ENCODE measurements at regions not wholly inside any gene's neighbourhood (a gene's known extent, or its start where the extent isn't known, plus 50 kb on each side); places are given as distances from the start of the nearest gene placed in this dataset.

GRCh38 chr21:34270411-34270810, 93.4 kb upstream of the KCNE2 start:
- TF ChIP-seq ZC3H10 (CRISPR knock-in tag; IDR thresholded peaks at IDR 0.05) (no peak), ARNTL (CRISPR knock-in tag; IDR thresholded peaks at IDR 0.05; ENCODE audit: borderline replicate concordance, low read depth) (no peak), ZNF565 (CRISPR knock-in tag; conservative IDR thresholded peaks at IDR 0.05; ENCODE audit: low read depth) (no peak), ZFP3 (CRISPR knock-in tag; IDR thresholded peaks at IDR 0.05) (no peak), OSR1 (CRISPR knock-in tag; IDR thresholded peaks at IDR 0.05) (no peak), ZNF70 (CRISPR knock-in tag; IDR thresholded peaks at IDR 0.05) (no peak), BACH2 (CRISPR knock-in tag; IDR thresholded peaks at IDR 0.05; ENCODE audit: borderline replicate concordance) (no peak), CSDC2 (CRISPR knock-in tag; IDR thresholded peaks at IDR 0.05) (no peak), PATZ1 (CRISPR knock-in tag; IDR thresholded peaks at IDR 0.05; ENCODE audit: borderline replicate concordance) (no peak)
- TF ChIP-seq, protein P1, sequence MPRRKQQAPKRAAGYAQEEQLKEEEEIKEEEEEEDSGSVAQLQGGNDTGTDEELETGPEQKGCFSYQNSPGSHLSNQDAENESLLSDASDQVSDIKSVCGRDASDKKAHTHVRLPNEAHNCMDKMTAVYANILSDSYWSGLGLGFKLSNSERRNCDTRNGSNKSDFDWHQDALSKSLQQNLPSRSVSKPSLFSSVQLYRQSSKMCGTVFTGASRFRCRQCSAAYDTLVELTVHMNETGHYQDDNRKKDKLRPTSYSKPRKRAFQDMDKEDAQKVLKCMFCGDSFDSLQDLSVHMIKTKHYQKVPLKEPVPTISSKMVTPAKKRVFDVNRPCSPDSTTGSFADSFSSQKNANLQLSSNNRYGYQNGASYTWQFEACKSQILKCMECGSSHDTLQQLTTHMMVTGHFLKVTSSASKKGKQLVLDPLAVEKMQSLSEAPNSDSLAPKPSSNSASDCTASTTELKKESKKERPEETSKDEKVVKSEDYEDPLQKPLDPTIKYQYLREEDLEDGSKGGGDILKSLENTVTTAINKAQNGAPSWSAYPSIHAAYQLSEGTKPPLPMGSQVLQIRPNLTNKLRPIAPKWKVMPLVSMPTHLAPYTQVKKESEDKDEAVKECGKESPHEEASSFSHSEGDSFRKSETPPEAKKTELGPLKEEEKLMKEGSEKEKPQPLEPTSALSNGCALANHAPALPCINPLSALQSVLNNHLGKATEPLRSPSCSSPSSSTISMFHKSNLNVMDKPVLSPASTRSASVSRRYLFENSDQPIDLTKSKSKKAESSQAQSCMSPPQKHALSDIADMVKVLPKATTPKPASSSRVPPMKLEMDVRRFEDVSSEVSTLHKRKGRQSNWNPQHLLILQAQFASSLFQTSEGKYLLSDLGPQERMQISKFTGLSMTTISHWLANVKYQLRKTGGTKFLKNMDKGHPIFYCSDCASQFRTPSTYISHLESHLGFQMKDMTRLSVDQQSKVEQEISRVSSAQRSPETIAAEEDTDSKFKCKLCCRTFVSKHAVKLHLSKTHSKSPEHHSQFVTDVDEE (CRISPR knock-in tag; IDR thresholded peaks at IDR 0.05): no peak
- no peak for ATAC-seq

DNA sequence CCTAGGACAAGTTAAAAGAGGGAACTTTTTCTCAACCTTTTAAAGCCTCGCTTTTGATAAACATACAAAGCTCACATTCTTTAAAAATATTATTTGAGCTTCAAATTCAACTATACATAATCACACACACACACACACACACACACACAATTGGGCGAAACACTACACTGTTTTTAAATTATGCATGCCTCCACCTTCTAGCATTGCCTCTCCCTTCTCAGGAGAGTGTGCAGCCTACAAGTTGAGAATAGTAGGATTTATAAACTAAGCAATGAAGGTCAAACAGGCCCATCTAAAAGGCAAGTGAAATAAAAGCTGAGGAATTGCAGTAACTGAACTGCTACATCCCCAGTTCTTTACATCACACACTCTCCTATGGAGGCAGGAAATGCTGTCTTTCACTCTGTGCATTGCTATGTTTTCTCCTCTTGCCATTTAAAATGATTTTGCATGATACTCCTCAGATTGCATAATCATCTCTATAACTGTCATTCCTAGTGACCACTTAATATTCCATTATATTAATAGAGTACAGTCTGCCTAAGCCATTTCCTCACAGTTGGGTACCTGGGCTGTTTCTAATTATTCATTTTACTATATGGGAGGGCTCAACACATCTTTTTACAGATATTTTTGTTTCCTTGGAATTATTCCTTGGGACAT, 92.5 kb upstream of the KCNE2 start:
- TF ChIP-seq ESRRG (CRISPR knock-in tag; IDR thresholded peaks at IDR 0.05): no peak
- no peak for ATAC-seq

DNA sequence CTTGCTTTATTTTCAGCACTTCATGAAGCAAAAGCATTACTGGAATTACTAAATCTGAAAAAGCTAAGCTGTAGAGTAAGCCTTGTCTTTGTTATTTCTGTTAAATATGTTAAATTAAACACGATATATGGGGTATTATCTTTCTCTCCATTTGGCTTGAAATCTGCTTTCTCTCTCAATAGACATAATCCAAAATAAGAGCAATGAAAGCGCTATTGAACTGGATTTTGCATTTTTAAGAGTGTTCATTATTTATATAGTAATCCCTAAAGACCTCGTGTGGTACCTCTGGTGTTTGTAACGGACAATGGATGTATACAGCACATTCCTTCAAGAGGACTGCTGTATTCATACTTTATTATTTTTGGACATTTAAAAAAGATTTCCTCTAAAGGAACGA, 91.5 kb upstream of the KCNE2 start:
- TF ChIP-seq ARNTL (CRISPR knock-in tag; IDR thresholded peaks at IDR 0.05; ENCODE audit: borderline replicate concordance, low read depth) (no peak), BACH2 (CRISPR knock-in tag; IDR thresholded peaks at IDR 0.05; ENCODE audit: borderline replicate concordance) (no peak), SNAI2 (CRISPR knock-in tag; IDR thresholded peaks at IDR 0.05) (no peak), ZNF70 (CRISPR knock-in tag; IDR thresholded peaks at IDR 0.05) (no peak), TCF4 (CRISPR knock-in tag; IDR thresholded peaks at IDR 0.05; ENCODE audit: borderline replicate concordance) (no peak), PPARA (CRISPR knock-in tag; IDR thresholded peaks at IDR 0.05; ENCODE audit: borderline replicate concordance) (no peak), CSRNP3 (CRISPR knock-in tag; IDR thresholded peaks at IDR 0.05) (no peak), POU6F1 (CRISPR knock-in tag; IDR thresholded peaks at IDR 0.05; ENCODE audit: borderline replicate concordance, low read depth) (no peak), ZC3H10 (CRISPR knock-in tag; IDR thresholded peaks at IDR 0.05) (no peak), RARB (CRISPR knock-in tag; IDR thresholded peaks at IDR 0.05) (no peak), CSDC2 (CRISPR knock-in tag; IDR thresholded peaks at IDR 0.05) (no peak), ZFP30 (CRISPR knock-in tag; IDR thresholded peaks at IDR 0.05) (no peak), OSR1 (CRISPR knock-in tag; IDR thresholded peaks at IDR 0.05) (no peak), ZFP3 (CRISPR knock-in tag; IDR thresholded peaks at IDR 0.05) (no peak), ZNF565 (CRISPR knock-in tag; conservative IDR thresholded peaks at IDR 0.05; ENCODE audit: low read depth) (no peak)
- TF ChIP-seq, protein P1 (CRISPR knock-in tag; IDR thresholded peaks at IDR 0.05): no peak
- TF ChIP-seq, protein P2, sequence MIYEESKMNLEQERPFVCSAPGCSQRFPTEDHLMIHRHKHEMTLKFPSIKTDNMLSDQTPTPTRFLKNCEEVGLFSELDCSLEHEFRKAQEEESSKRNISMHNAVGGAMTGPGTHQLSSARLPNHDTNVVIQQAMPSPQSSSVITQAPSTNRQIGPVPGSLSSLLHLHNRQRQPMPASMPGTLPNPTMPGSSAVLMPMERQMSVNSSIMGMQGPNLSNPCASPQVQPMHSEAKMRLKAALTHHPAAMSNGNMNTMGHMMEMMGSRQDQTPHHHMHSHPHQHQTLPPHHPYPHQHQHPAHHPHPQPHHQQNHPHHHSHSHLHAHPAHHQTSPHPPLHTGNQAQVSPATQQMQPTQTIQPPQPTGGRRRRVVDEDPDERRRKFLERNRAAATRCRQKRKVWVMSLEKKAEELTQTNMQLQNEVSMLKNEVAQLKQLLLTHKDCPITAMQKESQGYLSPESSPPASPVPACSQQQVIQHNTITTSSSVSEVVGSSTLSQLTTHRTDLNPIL (CRISPR knock-in tag; IDR thresholded peaks at IDR 0.05; ENCODE audit: low read depth): no peak
- ATAC-seq: no peak

Measured in SK-N-SH treated with all-trans-retinoic acid at 6 μM for 48 hours (cell line).